ENCODE measurements at regions not wholly inside any gene's neighbourhood (a gene's known extent, or its start where the extent isn't known, plus 50 kb on each side); places are given as distances from the start of the nearest gene placed in this dataset.

- no peak for TF ChIP-seq POLR2AphosphoS5 (IDR thresholded peaks at IDR 0.05; ENCODE audit: insufficient read depth in 1 of 2, low read depth in 1 of 2)
- TF ChIP-seq CTCF (IDR thresholded peaks at IDR 0.05), result no peak
Observed at GRCh38 chr2:155141418-155141817, 442.9 kb downstream of the KCNJ3 start.
